HL-60 (cell line): ENCODE measurements at regions not wholly inside any gene's neighbourhood (a gene's known extent, or its start where the extent isn't known, plus 50 kb on each side); places are given as distances from the start of the nearest gene placed in this dataset.

Source experiments
- GABPA ChIP-seq: IDR thresholded peaks from 2 replicates; pipeline ENCODE4 v1.6.1; 2012; ENCODE audit warnings: low read depth
- POLR2AphosphoS5 ChIP-seq: IDR thresholded peaks from 2 replicates; pipeline ENCODE4 v1.6.1; 2012; ENCODE audit warnings: low read depth
- SPI1 ChIP-seq: IDR thresholded peaks from 2 replicates; pipeline ENCODE4 v1.6.1; 2012; ENCODE audit warnings: low read depth, mild to moderate bottlenecking, borderline replicate concordance
- TF ChIP-seq, protein P1 (sequence below): IDR thresholded peaks from one replicate; pipeline ENCODE4 v1.5.1; 2011; ENCODE audit warnings: low read length, control low read depth, inconsistent platforms; ENCODE audit not compliant: insufficient read depth
- TF ChIP-seq, protein P2 (sequence below): IDR thresholded peaks from 2 replicates; pipeline ENCODE4 v1.6.1; 2012; ENCODE audit warnings: low read depth; ENCODE audit not compliant: insufficient replicate concordance

- TF ChIP-seq, protein P1, sequence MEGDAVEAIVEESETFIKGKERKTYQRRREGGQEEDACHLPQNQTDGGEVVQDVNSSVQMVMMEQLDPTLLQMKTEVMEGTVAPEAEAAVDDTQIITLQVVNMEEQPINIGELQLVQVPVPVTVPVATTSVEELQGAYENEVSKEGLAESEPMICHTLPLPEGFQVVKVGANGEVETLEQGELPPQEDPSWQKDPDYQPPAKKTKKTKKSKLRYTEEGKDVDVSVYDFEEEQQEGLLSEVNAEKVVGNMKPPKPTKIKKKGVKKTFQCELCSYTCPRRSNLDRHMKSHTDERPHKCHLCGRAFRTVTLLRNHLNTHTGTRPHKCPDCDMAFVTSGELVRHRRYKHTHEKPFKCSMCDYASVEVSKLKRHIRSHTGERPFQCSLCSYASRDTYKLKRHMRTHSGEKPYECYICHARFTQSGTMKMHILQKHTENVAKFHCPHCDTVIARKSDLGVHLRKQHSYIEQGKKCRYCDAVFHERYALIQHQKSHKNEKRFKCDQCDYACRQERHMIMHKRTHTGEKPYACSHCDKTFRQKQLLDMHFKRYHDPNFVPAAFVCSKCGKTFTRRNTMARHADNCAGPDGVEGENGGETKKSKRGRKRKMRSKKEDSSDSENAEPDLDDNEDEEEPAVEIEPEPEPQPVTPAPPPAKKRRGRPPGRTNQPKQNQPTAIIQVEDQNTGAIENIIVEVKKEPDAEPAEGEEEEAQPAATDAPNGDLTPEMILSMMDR = no peak
- TF ChIP-seq, protein P2, sequence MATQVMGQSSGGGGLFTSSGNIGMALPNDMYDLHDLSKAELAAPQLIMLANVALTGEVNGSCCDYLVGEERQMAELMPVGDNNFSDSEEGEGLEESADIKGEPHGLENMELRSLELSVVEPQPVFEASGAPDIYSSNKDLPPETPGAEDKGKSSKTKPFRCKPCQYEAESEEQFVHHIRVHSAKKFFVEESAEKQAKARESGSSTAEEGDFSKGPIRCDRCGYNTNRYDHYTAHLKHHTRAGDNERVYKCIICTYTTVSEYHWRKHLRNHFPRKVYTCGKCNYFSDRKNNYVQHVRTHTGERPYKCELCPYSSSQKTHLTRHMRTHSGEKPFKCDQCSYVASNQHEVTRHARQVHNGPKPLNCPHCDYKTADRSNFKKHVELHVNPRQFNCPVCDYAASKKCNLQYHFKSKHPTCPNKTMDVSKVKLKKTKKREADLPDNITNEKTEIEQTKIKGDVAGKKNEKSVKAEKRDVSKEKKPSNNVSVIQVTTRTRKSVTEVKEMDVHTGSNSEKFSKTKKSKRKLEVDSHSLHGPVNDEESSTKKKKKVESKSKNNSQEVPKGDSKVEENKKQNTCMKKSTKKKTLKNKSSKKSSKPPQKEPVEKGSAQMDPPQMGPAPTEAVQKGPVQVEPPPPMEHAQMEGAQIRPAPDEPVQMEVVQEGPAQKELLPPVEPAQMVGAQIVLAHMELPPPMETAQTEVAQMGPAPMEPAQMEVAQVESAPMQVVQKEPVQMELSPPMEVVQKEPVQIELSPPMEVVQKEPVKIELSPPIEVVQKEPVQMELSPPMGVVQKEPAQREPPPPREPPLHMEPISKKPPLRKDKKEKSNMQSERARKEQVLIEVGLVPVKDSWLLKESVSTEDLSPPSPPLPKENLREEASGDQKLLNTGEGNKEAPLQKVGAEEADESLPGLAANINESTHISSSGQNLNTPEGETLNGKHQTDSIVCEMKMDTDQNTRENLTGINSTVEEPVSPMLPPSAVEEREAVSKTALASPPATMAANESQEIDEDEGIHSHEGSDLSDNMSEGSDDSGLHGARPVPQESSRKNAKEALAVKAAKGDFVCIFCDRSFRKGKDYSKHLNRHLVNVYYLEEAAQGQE = no peak
- TF ChIP-seq POLR2AphosphoS5 (no peak), SPI1 (no peak), GABPA (no peak)
These were observed 504.2 kb downstream of the TDRD15 start for GRCh38 chr2:21627938-21628337.
